ENCODE measurements at regions not wholly inside any gene's neighbourhood (a gene's known extent, or its start where the extent isn't known, plus 50 kb on each side); places are given as distances from the start of the nearest gene placed in this dataset.

- Mint-ChIP-seq H3K4me1 (peaks cover 20% of the 10 kb centered on the region), H3K4me3 (no peak overlapping the region), H3K27me3 (no peaks in the 10 kb centered on the region), H3K9me3 (peaks cover 14% of the 10 kb centered on the region), H3K36me3 (ENCODE audit: low read depth) (peaks cover 12% of the 10 kb centered on the region), H3K27ac (peak overlapping the region; percentile 46)
- CTCF ChIA-PET = no interaction called here
- DNase-seq = no peak
- intact Hi-C loops (cut with micrococcal nuclease) = no loop called here
- ATAC-seq (ENCODE audit: low read depth) = no peak
- POLR2A ChIA-PET = no interaction called here
- TF ChIP-seq CTCF (IDR thresholded peaks at IDR 0.05) = no peak
These were observed 250.6 kb upstream of the KLF8 start for GRCh38 chrX:55981603-55982002.

GRCh38 chrX:55996649-55997048 lies 235.5 kb upstream of the KLF8 start:
- H3K36me3 Mint-ChIP-seq (ENCODE audit: low read depth) = peaks cover 8% of the 10 kb centered on the region
- no peak overlapping the region for H3K27ac Mint-ChIP-seq

GRCh38 chrX:56000174-56000573 lies 232.0 kb upstream of the KLF8 start:
- CTCF ChIA-PET = no interaction called here
- TF ChIP-seq CTCF (IDR thresholded peaks at IDR 0.05) = no peak
- DNase-seq (no peak), ATAC-seq (ENCODE audit: low read depth) (no peak)
- intact Hi-C loops (cut with micrococcal nuclease) = loop anchor here (5.0 kb wide), 1 partner anchor 48 kb away; no protein-coding TSS in a partner anchor
- POLR2A ChIA-PET = no interaction called here
- Mint-ChIP-seq H3K4me1 (peaks cover 16% of the 10 kb centered on the region), H3K27ac (no peak overlapping the region), H3K4me3 (no peak overlapping the region), H3K36me3 (ENCODE audit: low read depth) (peaks cover 4% of the 10 kb centered on the region), H3K9me3 (no peaks in the 10 kb centered on the region), H3K27me3 (no peaks in the 10 kb centered on the region)

More at GRCh38 chrX:55996649-55997048, 235.5 kb upstream of the KLF8 start:
- Mint-ChIP-seq H3K4me3 (no peak overlapping the region), H3K27me3 (no peaks in the 10 kb centered on the region), H3K4me1 (peaks cover 36% of the 10 kb centered on the region), H3K9me3 (peaks cover 6% of the 10 kb centered on the region)
- no peak for ATAC-seq (ENCODE audit: low read depth)
- no peak for DNase-seq
- POLR2A ChIA-PET = no interaction called here
- intact Hi-C loops (cut with micrococcal nuclease) = no loop called here
- TF ChIP-seq CTCF (IDR thresholded peaks at IDR 0.05) = no peak
- CTCF ChIA-PET = no interaction called here

GRCh38 chrX:56000729-56001128 lies 231.4 kb upstream of the KLF8 start:
- Mint-ChIP-seq H3K9me3 (no peaks in the 10 kb centered on the region), H3K27ac (no peak overlapping the region), H3K4me3 (no peak overlapping the region), H3K36me3 (ENCODE audit: low read depth) (peaks cover 4% of the 10 kb centered on the region), H3K27me3 (no peaks in the 10 kb centered on the region), H3K4me1 (peaks cover 13% of the 10 kb centered on the region)
- no peak for TF ChIP-seq CTCF (IDR thresholded peaks at IDR 0.05)
- ATAC-seq (ENCODE audit: low read depth) (no peak), DNase-seq (no peak)
- POLR2A ChIA-PET = no interaction called here
- intact Hi-C loops (cut with micrococcal nuclease) = loop anchor here (5.0 kb wide), 1 partner anchor 48 kb away; no protein-coding TSS in a partner anchor
- CTCF ChIA-PET = no interaction called here

GRCh38 chrX:56025872-56026571 lies 206.1 kb upstream of the KLF8 start:
- peaks cover 16% of the 10 kb centered on the region for H3K4me1 Mint-ChIP-seq
- POLR2A ChIA-PET = no interaction called here
- no peak for TF ChIP-seq CTCF (IDR thresholded peaks at IDR 0.05)
- peaks cover 1% of the 10 kb centered on the region for H3K9me3 Mint-ChIP-seq
- no peak for ATAC-seq (ENCODE audit: low read depth)
- no peaks in the 10 kb centered on the region for H3K36me3 Mint-ChIP-seq (ENCODE audit: low read depth)
- H3K27ac Mint-ChIP-seq = no peak overlapping the region
- CTCF ChIA-PET = no interaction called here
- DNase-seq = no peak
- no peaks in the 10 kb centered on the region for H3K27me3 Mint-ChIP-seq
- intact Hi-C loops (cut with micrococcal nuclease) = loop anchor here (10.0 kb wide), 1 partner anchor 209 kb away; the partner anchor contains the start of gene KLF8
- no peak overlapping the region for H3K4me3 Mint-ChIP-seq
